H1 (cell line): ENCODE measurements at regions not wholly inside any gene's neighbourhood (a gene's known extent, or its start where the extent isn't known, plus 50 kb on each side); places are given as distances from the start of the nearest gene placed in this dataset.

ENCODE experiments used
- CTCF ChIA-PET: fragments of 300-600 bp; sonication (Branson Sonifier 250); formaldehyde crosslinking; loops from one replicate; lab custom pipeline; 2021; ENCODE audit not compliant: partially characterized antibody; lab: Charles Lee
- POLR2A ChIA-PET: fragments of 300-600 bp; sonication (Branson Sonifier 250); formaldehyde crosslinking; loops from one replicate; lab custom pipeline; 2021; ENCODE audit warnings: inconsistent platforms; ENCODE audit not compliant: partially characterized antibody; lab: Charles Lee
- DNase-seq, 2 experiments: peaks; one replicate each; pipeline versions ENCODE4 v3.0.0 to v3.0.0-alpha.2; 2010 to 2022; ENCODE audit warnings: low spot score in 2 of 2, low read depth in 1 of 2, mixed read lengths in 1 of 2
- FAIRE-seq: peaks from 2 replicates; lab custom pipeline; 2011; peaks lifted over from hg19 to GRCh38; lab: Jason Lieb, UNC
- H2AFZ ChIP-seq: 2 replicates; pipeline ENCODE4 v1.8.1; 2012; ENCODE audit warnings: low read length, inconsistent platforms
- H2AK5ac ChIP-seq: 2 replicates; pipeline ENCODE4 v1.6.1; 2013; ENCODE audit warnings: low read depth, low read length
- H2BK120ac ChIP-seq: replicated peaks from 2 replicates; pipeline ENCODE3; 2013; ENCODE audit warnings: low read depth, low read length, inconsistent platforms
- H2BK12ac ChIP-seq: 2 replicates; pipeline ENCODE4 v1.6.1; 2013; ENCODE audit warnings: low read depth, low read length
- H2BK15ac ChIP-seq: 2 replicates; pipeline ENCODE4 v1.6.1; 2013; ENCODE audit warnings: low read length
- H2BK20ac ChIP-seq: 2 replicates; pipeline ENCODE4 v1.6.1; 2013; ENCODE audit warnings: low read length
- H2BK5ac ChIP-seq: 2 replicates; pipeline ENCODE4 v1.6.1; 2013; ENCODE audit warnings: low read depth, low read length
- H3K14ac ChIP-seq: 2 replicates; pipeline ENCODE4 v1.6.1; 2013; ENCODE audit warnings: inconsistent platforms; ENCODE audit not compliant: insufficient read length
- H3K18ac ChIP-seq: 2 replicates; pipeline ENCODE4 v1.6.1; 2013; ENCODE audit warnings: low read length; ENCODE audit errors: extremely low read depth
- H3K23ac ChIP-seq: 2 replicates; pipeline ENCODE4 v1.6.1; 2013; ENCODE audit warnings: inconsistent platforms; ENCODE audit not compliant: insufficient read length
- H3K23me2 ChIP-seq: 2 replicates; pipeline ENCODE4 v1.6.1; 2013; ENCODE audit warnings: low read depth, low read length
- H3K27ac ChIP-seq: 2 replicates; pipeline ENCODE4 v1.6.1; 2011; ENCODE audit warnings: low read depth, low read length, inconsistent platforms
- H3K27me3 ChIP-seq, 4 experiments: replicated peaks in 1 of 4; 1 replicate in 1 of 4; 2 replicates in 3 of 4; pipeline versions ENCODE4 v1.6.1 to v1.8.1; 2011 to 2013; ENCODE audit warnings: low read length in 3 of 4, mild to moderate bottlenecking in 3 of 4, inconsistent platforms in 2 of 4, mixed read lengths in 2 of 4, moderate library complexity in 1 of 4; ENCODE audit not compliant: control insufficient read depth in 3 of 4, insufficient read depth in 3 of 4; ENCODE audit errors: extremely low read depth in 1 of 4
- H3K36me3 ChIP-seq, 4 experiments: 2 replicates each; pipeline versions ENCODE4 v1.6.1 to v1.8.1; 2011 to 2013; ENCODE audit warnings: mild to moderate bottlenecking in 4 of 4, low read length in 3 of 4, moderate library complexity in 2 of 4, control low read depth in 1 of 4, inconsistent platforms in 1 of 4; ENCODE audit not compliant: insufficient read depth in 4 of 4, control insufficient read depth in 2 of 4
- H3K4ac ChIP-seq: replicated peaks from 2 replicates; pipeline ENCODE3; 2013; ENCODE audit warnings: low read length, low read depth, mixed read lengths, inconsistent platforms; ENCODE audit not compliant: insufficient read length
- H3K4me1 ChIP-seq, 4 experiments: replicated peaks in 1 of 4; 1 replicate in 1 of 4; 2 replicates in 3 of 4; pipeline versions ENCODE4 v1.6.1 to v1.8.1; 2011 to 2013; ENCODE audit warnings: low read length in 3 of 4, inconsistent platforms in 2 of 4, mixed read lengths in 1 of 4; ENCODE audit not compliant: insufficient read depth in 4 of 4, control insufficient read depth in 3 of 4
- H3K4me2 ChIP-seq, 2 experiments: 2 replicates each; pipeline versions ENCODE4 v1.6.1 to v1.8.1; 2011 to 2013; ENCODE audit warnings: low read depth in 2 of 2, low read length in 2 of 2, control low read depth in 1 of 2, inconsistent platforms in 1 of 2, mild to moderate bottlenecking in 1 of 2; ENCODE audit not compliant: insufficient read depth in 1 of 2
- H3K4me3 ChIP-seq, 4 experiments: fragments of 200-600, 300-600 bp in 1 of 4; sonication (generic), shearing (Covaris generic), sonication (Bioruptor Twin) in 1 of 4; 2 replicates each; pipeline versions ENCODE4 v1.5.1 to v1.8.1; 2011 to 2016; ENCODE audit warnings: low read length in 4 of 4, low read depth in 3 of 4, control low read depth in 2 of 4, inconsistent platforms in 2 of 4, mild to moderate bottlenecking in 2 of 4, mixed read lengths in 1 of 4, moderate library complexity in 1 of 4; ENCODE audit not compliant: insufficient read depth in 2 of 4; ENCODE audit errors: extremely low read depth in 1 of 4
- H3K56ac ChIP-seq: replicated peaks from 2 replicates; pipeline ENCODE3; 2013; ENCODE audit warnings: low read depth, mild to moderate bottlenecking, mixed read lengths, low read length, inconsistent platforms; ENCODE audit not compliant: insufficient read length
- H3K79me1 ChIP-seq: 2 replicates; pipeline ENCODE4 v1.6.1; 2013; ENCODE audit warnings: low read depth, low read length, control low read depth
- H3K79me2 ChIP-seq, 2 experiments: 2 replicates each; pipeline versions ENCODE4 v1.6.1 to v1.8.1; 2012 to 2013; ENCODE audit warnings: low read length in 2 of 2, mild to moderate bottlenecking in 2 of 2, inconsistent platforms in 1 of 2; ENCODE audit not compliant: insufficient read depth in 2 of 2, control insufficient read depth in 1 of 2
- H3K9ac ChIP-seq, 4 experiments: replicated peaks in 1 of 4; 1 replicate in 1 of 4; 2 replicates in 3 of 4; pipeline versions ENCODE4 v1.6.1 to v1.8.1; 2011 to 2013; ENCODE audit warnings: low read depth in 3 of 4, low read length in 3 of 4, control low read depth in 2 of 4, mild to moderate bottlenecking in 2 of 4, moderate library complexity in 2 of 4, inconsistent platforms in 1 of 4; ENCODE audit errors: extremely low read depth in 1 of 4
- H3K9me3 ChIP-seq, 2 experiments: 2 replicates each; pipeline versions ENCODE4 v1.6.1 to v1.8.1; 2012 to 2013; ENCODE audit warnings: mild to moderate bottlenecking in 2 of 2, moderate library complexity in 2 of 2, control low read depth in 1 of 2, inconsistent platforms in 1 of 2, low read depth in 1 of 2, low read length in 1 of 2, mixed read lengths in 1 of 2; ENCODE audit not compliant: insufficient read depth in 2 of 2
- H4K20me1 ChIP-seq, 2 experiments: replicated peaks in 1 of 2; 2 replicates each; pipeline versions ENCODE3 to v1.8.1; 2011 to 2013; ENCODE audit warnings: inconsistent platforms in 2 of 2, low read length in 2 of 2, mild to moderate bottlenecking in 1 of 2; ENCODE audit not compliant: insufficient read depth in 2 of 2, control insufficient read depth in 1 of 2
- H4K5ac ChIP-seq: 2 replicates; pipeline ENCODE4 v1.6.1; 2013; ENCODE audit warnings: low read length, low read depth, mixed read lengths, inconsistent platforms; ENCODE audit not compliant: insufficient read length
- H4K8ac ChIP-seq: 2 replicates; pipeline ENCODE4 v1.8.0; 2013; ENCODE audit warnings: mild to moderate bottlenecking, moderate library complexity, low read length, inconsistent platforms; ENCODE audit not compliant: insufficient read depth; ENCODE audit errors: extremely low read depth
- H4K91ac ChIP-seq: replicated peaks from 2 replicates; pipeline ENCODE3; 2013; ENCODE audit warnings: low read length, mixed read lengths, inconsistent platforms; ENCODE audit not compliant: insufficient read length
- CEBPB ChIP-seq: IDR thresholded peaks from 2 replicates; pipeline ENCODE4 v1.6.1; 2012; ENCODE audit warnings: low read depth, low read length
- KDM5A ChIP-seq: fragments of 200-600 bp; IDR thresholded peaks from 2 replicates; pipeline ENCODE4 v1.7.1; 2012; ENCODE audit warnings: mild to moderate bottlenecking, low read length, inconsistent platforms, mixed read lengths
- whole genome bisulfite sequencing, 2 experiments: shearing (Covaris generic) in 1 of 2; methylation state at CpG; one replicate each; pipeline versions ENCODE4 v1.1.6 to v1.1.7; 2013 to 2015; ENCODE audit warnings: low lambda C conversion rate in 2 of 2, mixed read lengths in 2 of 2, inconsistent platforms in 1 of 2, low coverage in 1 of 2, missing lambda C conversion rate in 1 of 2; ENCODE audit not compliant: insufficient replicate concordance in 2 of 2, insufficient coverage in 1 of 2, insufficient read length in 1 of 2; ENCODE audit errors: extremely low coverage in 1 of 2, missing lambda C conversion rate in 1 of 2; 5-methylcytosine and 5-hydroxymethylcytosine counted together

DNA sequence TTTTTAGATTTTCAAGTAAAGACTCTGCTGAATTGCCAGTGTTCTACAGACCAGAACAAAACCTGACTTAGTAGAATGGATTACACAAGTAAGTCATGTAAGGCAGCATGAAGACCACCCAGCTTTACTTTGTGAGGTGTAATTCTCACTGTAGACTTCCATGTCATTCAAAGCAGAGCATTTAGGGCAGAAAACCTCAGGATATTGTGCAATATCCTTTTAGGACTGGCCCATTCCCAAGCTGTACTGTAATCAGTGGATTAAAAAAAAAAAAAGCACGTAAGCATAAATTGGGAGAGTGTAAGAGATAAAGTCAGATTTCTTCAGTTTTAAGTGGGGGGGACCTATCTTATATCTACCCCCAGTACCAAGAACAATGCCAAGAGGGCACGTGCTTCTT lies 380.5 kb upstream of the PRMT6 start:
- H2BK20ac ChIP-seq = no peak overlapping the region
- WGBS, 2 experiments = 97% methylated on average over 2 of the region's 2 CpGs; no CpG with 5 or more reads in 1 of the 2 experiments
- H3K23ac ChIP-seq = no peak overlapping the region
- no peaks in the 10 kb centered on the region for H3K36me3 ChIP-seq
- H3K56ac ChIP-seq = no peak overlapping the region
- no peaks in the 10 kb centered on the region for H3K4me1 ChIP-seq
- TF ChIP-seq KDM5A (no peak), CEBPB (peak; percentile 56; the same call in 1 of the 2 replicates)
- H2AK5ac ChIP-seq = no peak overlapping the region
- ChIA-PET CTCF (no interaction called here), POLR2A (no interaction called here)
- H4K20me1 ChIP-seq = no peaks in the 10 kb centered on the region
- no peak overlapping the region for H2AFZ ChIP-seq
- no peaks in the 10 kb centered on the region for H3K23me2 ChIP-seq
- H3K4me3 ChIP-seq = no peak overlapping the region
- H4K5ac ChIP-seq = no peak overlapping the region
- H3K27me3 ChIP-seq = no peaks in the 10 kb centered on the region
- H3K4ac ChIP-seq = no peak overlapping the region
- H3K27ac ChIP-seq = no peak overlapping the region
- DNase-seq (no peak), FAIRE-seq (no peak)
- H2BK5ac ChIP-seq = no peak overlapping the region
- H3K79me2 ChIP-seq = no peaks in the 10 kb centered on the region
- H3K9ac ChIP-seq = no peak overlapping the region
- H4K91ac ChIP-seq = no peak overlapping the region
- no peak overlapping the region for H2BK120ac ChIP-seq
- no peaks in the 10 kb centered on the region for H3K9me3 ChIP-seq
- no peak overlapping the region for H3K4me2 ChIP-seq
- H4K8ac ChIP-seq = no peak overlapping the region
- no peak overlapping the region for H2BK12ac ChIP-seq
- H3K79me1 ChIP-seq = no peaks in the 10 kb centered on the region
- no peak overlapping the region for H3K18ac ChIP-seq
- no peak overlapping the region for H2BK15ac ChIP-seq
- H3K14ac ChIP-seq = no peak overlapping the region
